Pancreas (tissue), 10 donors: ENCODE measurements at regions not wholly inside any gene's neighbourhood (a gene's known extent, or its start where the extent isn't known, plus 50 kb on each side); places are given as distances from the start of the nearest gene placed in this dataset.

Source experiments
- ATAC-seq, 4 donors: fragments of 200-7000 bp; cut with Tn5 transposase; one replicate each; pipeline versions ENCODE4 v1.8.0 to v1.9.1; 2020; ENCODE audit warnings: mild to moderate bottlenecking in 4 of 4, moderate library complexity in 4 of 4
- DNase-seq, 6 donors: peaks; one replicate each; pipeline ENCODE4 v3.0.0-alpha.2; 2020
- FAIRE-seq: peaks from 2 replicates; lab custom pipeline; 2012; peaks lifted over from hg19 to GRCh38; lab: Jason Lieb, UNC
- H3K27ac ChIP-seq, 4 donors: fragments of 200-600 bp; sonication (generic); 1 replicate in 3 of 4; 2 replicates in 1 of 4; pipeline versions ENCODE4 v1.5.0 to v1.8.0; 2020
- H3K27me3 ChIP-seq, 4 donors: fragments of 200-600 bp; one replicate each; pipeline ENCODE4 v1.8.0; 2021
- H3K36me3 ChIP-seq, 3 donors: fragments of 200-600 bp; sonication (generic) in 1 of 3; one replicate each; pipeline versions ENCODE4 v1.5.0 to v1.8.0; 2020 to 2021
- H3K4me1 ChIP-seq, 3 donors: fragments of 200-600 bp; one replicate each; pipeline ENCODE4 v1.8.0; 2021
- H3K4me3 ChIP-seq, 4 donors: fragments of 200-600 bp; sonication (generic) in 2 of 4; one replicate each; pipeline versions ENCODE4 v1.5.0 to v1.8.0; 2020 to 2021
- H3K9me3 ChIP-seq, 4 donors: fragments of 200-600 bp; one replicate each; pipeline ENCODE4 v1.8.0; 2021
- CTCF ChIP-seq, 4 donors: fragments of 200-600 bp; sonication (generic) in 3 of 4; IDR thresholded peaks; one replicate each; pipeline versions ENCODE4 v1.5.0 to v1.8.0; 2021; ENCODE audit warnings: antibody characterized with exemption in 4 of 4
- WGBS, 2 donors: extraction: QIAGEN DNeasy Blood & Tissue Kit; methylation state at CpG; one replicate each; pipeline ENCODE4 v1.1.7; 2013; 5-methylcytosine and 5-hydroxymethylcytosine counted together
- intact Hi-C, 3 donors: fragments of 100-400 bp; cut with DNase I; formaldehyde crosslinking; loops; one replicate each; pipeline versions ENCODE4 v1.11.1 to v1.14.2; 2022
- donor health status: healthy with polysubstance abuse.
- donor health status: DM: no; HTN: no; CAD: no; lungs with moderate emphysema.
- donor health status: DM: no; HTN: no; CAD: no.
- donor health status: control.
- donor health status: control.
- donor health status: Bipolar disorder and iron deficiency.
- donor health status: DM: yes; HTN: yes; CAD: no.
- donor health status: DM: no; HTN: no; CAD: no.
- donor health status: DM: no; HTN: no; CAD: no.
- donor health status: DM: yes; HTN: yes; CAD: no.

GRCh38 chr18:10295751-10296150 lies 158.7 kb upstream of the APCDD1 start:
- no peak for FAIRE-seq

GRCh38 chr18:10296491-10296890 lies 157.9 kb upstream of the APCDD1 start:
- no peak overlapping the region for H3K27ac ChIP-seq
- no peaks in the 10 kb centered on the region for H3K36me3 ChIP-seq
- no peaks in the 10 kb centered on the region for H3K9me3 ChIP-seq
- FAIRE-seq (no peak), ATAC-seq (no peak), DNase-seq (no peak)
- TF ChIP-seq CTCF (IDR thresholded peaks at IDR 0.05), result no peak
- intact Hi-C loops, result no loop called here
- H3K27me3 ChIP-seq, result no peaks in the 10 kb centered on the region
- WGBS, 2 donors, result 87 to 90% methylated on average over 12 of the region's 12 CpGs
- no peaks in the 10 kb centered on the region for H3K4me1 ChIP-seq
- no peak overlapping the region for H3K4me3 ChIP-seq

More at GRCh38 chr18:10295751-10296150, 158.7 kb upstream of the APCDD1 start:
- WGBS, 2 donors, result 76% methylated on average over 2 of the region's 2 CpGs
- TF ChIP-seq CTCF (IDR thresholded peaks at IDR 0.05), result no peak
- ATAC-seq (no peak), DNase-seq (no peak)
- no peaks in the 10 kb centered on the region for H3K36me3 ChIP-seq
- H3K27ac ChIP-seq, result no peak overlapping the region
- H3K27me3 ChIP-seq, result no peaks in the 10 kb centered on the region
- no peaks in the 10 kb centered on the region for H3K9me3 ChIP-seq
- intact Hi-C loops, result no loop called here
- H3K4me3 ChIP-seq, result no peak overlapping the region
- no peaks in the 10 kb centered on the region for H3K4me1 ChIP-seq

- H3K9me3 ChIP-seq, result no peaks in the 10 kb centered on the region
- FAIRE-seq (no peak), ATAC-seq (no peak), DNase-seq (no peak)
- WGBS, 2 donors, result 91% methylated on average over 9 of the region's 9 CpGs
- H3K27ac ChIP-seq, result no peak overlapping the region
- TF ChIP-seq CTCF (IDR thresholded peaks at IDR 0.05), result no peak
- no peaks in the 10 kb centered on the region for H3K4me1 ChIP-seq
- no peaks in the 10 kb centered on the region for H3K27me3 ChIP-seq
- no peak overlapping the region for H3K4me3 ChIP-seq
- intact Hi-C loops, result no loop called here
- no peaks in the 10 kb centered on the region for H3K36me3 ChIP-seq
Measured at GRCh38 chr18:10297086-10297485, 157.3 kb upstream of the APCDD1 start.

- Histone ChIP-seq H3K27me3 (no peaks in the 10 kb centered on the region), H3K4me3 (no peak overlapping the region), H3K27ac (no peak overlapping the region), H3K36me3 (no peaks in the 10 kb centered on the region), H3K9me3 (no peaks in the 10 kb centered on the region), H3K4me1 (no peaks in the 10 kb centered on the region)
- 92 to 94% methylated on average over 8 of the region's 8 CpGs for whole genome bisulfite sequencing, 2 donors
- FAIRE-seq (no peak), DNase-seq (no peak), ATAC-seq (no peak)
- intact Hi-C loops, result no loop called here
- TF ChIP-seq CTCF (IDR thresholded peaks at IDR 0.05), result no peak
Measured at GRCh38 chr18:10298346-10298745, 156.1 kb upstream of the APCDD1 start.

- Histone ChIP-seq H3K4me3 (no peak overlapping the region), H3K9me3 (no peaks in the 10 kb centered on the region), H3K27ac (no peak overlapping the region), H3K36me3 (no peaks in the 10 kb centered on the region), H3K4me1 (no peaks in the 10 kb centered on the region), H3K27me3 (no peaks in the 10 kb centered on the region)
- ATAC-seq, result no peak
- intact Hi-C loops, result no loop called here
- DNase-seq, result no peak
- no peak for FAIRE-seq
- no peak for TF ChIP-seq CTCF (IDR thresholded peaks at IDR 0.05)
- 83 to 86% methylated on average over 6 of the region's 6 CpGs for WGBS, 2 donors
Measured at GRCh38 chr18:10299643-10300042, 154.8 kb upstream of the APCDD1 start.
